K562 (cell line): ENCODE measurements at regions not wholly inside any gene's neighbourhood (a gene's known extent, or its start where the extent isn't known, plus 50 kb on each side); places are given as distances from the start of the nearest gene placed in this dataset.

Source experiments
- GTF2F1 ChIP-seq: IDR thresholded peaks from 2 replicates; pipeline ENCODE4 v1.6.1; 2011; ENCODE audit warnings: low read depth, low read length, improper control_type of control experiment
- HIVEP1 ChIP-seq: fragments of 250-450 bp; sonication (Bioruptor Pico); IDR thresholded peaks from 2 replicates; pipeline ENCODE4 v1.4.0; 2020; ENCODE audit warnings: mild to moderate bottlenecking
- HNRNPUL1 ChIP-seq: fragments of 200-400 bp; formaldehyde crosslinking; IDR thresholded peaks from 2 replicates; pipeline ENCODE4 v1.6.1; 2017; ENCODE audit warnings: low read length
- MAZ ChIP-seq, 2 experiments: fragments of 450-650 bp in 1 of 2; sonication (generic) in 1 of 2; formaldehyde crosslinking; IDR thresholded peaks in 1 of 2; conservative IDR thresholded peaks in 1 of 2; 2 replicates each; pipeline versions ENCODE4 v1.4.0 to v1.5.0; 2020; ENCODE audit warnings: mild to moderate bottlenecking in 1 of 2, missing genetic modification reagents in 1 of 2
- NR4A1 ChIP-seq, 2 experiments: fragments of 250-450 bp in 1 of 2; fragments of 450-650 bp in 1 of 2; sonication (Bioruptor Pico) in 1 of 2; IDR thresholded peaks; 2 replicates each; pipeline versions ENCODE4 v1.4.0 to v1.6.1; 2016 to 2020; ENCODE audit warnings: mild to moderate bottlenecking in 2 of 2, missing compliant biosample characterization in 1 of 2, missing genetic modification characterization in 1 of 2, moderate library complexity in 1 of 2
- ZBTB8A ChIP-seq: fragments of 450-650 bp; IDR thresholded peaks from 2 replicates; pipeline ENCODE4 v1.6.1; 2018; ENCODE audit warnings: mild to moderate bottlenecking, moderate library complexity; ENCODE audit not compliant: partially characterized antibody
- ZC3H8 ChIP-seq: fragments of 450-650 bp; IDR thresholded peaks from 2 replicates; pipeline ENCODE4 v1.6.1; 2017
- ZNF232 ChIP-seq: sonication (generic); formaldehyde crosslinking; IDR thresholded peaks from 2 replicates; pipeline ENCODE4 v1.8.0; 2022; ENCODE audit warnings: mild to moderate bottlenecking, missing genetic modification reagents
- ZNF57 ChIP-seq: fragments of 450-650 bp; formaldehyde crosslinking; IDR thresholded peaks from 2 replicates; pipeline ENCODE4 v1.4.0; 2020; ENCODE audit warnings: mild to moderate bottlenecking, moderate library complexity
- TF ChIP-seq, protein P1 (sequence below): fragments of 250-450 bp; sonication (Bioruptor Pico); IDR thresholded peaks from 2 replicates; pipeline ENCODE4 v1.5.0; 2021
- TF ChIP-seq, protein P2 (sequence below): fragments of 250-450 bp; sonication (Bioruptor Pico); IDR thresholded peaks from 2 replicates; pipeline ENCODE4 v1.4.0; 2020; ENCODE audit warnings: mild to moderate bottlenecking, moderate library complexity
- TF ChIP-seq, protein P3 (sequence below), 2 experiments: fragments of 450-650 bp; IDR thresholded peaks; 2 replicates each; pipeline ENCODE4 v1.6.1; 2016
- TF ChIP-seq, protein P4 (sequence below): fragments of 450-650 bp; IDR thresholded peaks from 2 replicates; pipeline ENCODE4 v1.6.1; 2017; ENCODE audit warnings: mild to moderate bottlenecking, moderate library complexity
- TF ChIP-seq, protein P5 (sequence below): fragments of 250-450 bp; sonication (Bioruptor Pico); IDR thresholded peaks from 2 replicates; pipeline ENCODE4 v1.8.0; 2022; ENCODE audit warnings: moderate library complexity, mild to moderate bottlenecking, inconsistent platforms
- TF ChIP-seq, protein P6 (sequence below): fragments of 450-650 bp; IDR thresholded peaks from 2 replicates; pipeline ENCODE4 v1.7.0; 2016; ENCODE audit warnings: borderline replicate concordance

DNA sequence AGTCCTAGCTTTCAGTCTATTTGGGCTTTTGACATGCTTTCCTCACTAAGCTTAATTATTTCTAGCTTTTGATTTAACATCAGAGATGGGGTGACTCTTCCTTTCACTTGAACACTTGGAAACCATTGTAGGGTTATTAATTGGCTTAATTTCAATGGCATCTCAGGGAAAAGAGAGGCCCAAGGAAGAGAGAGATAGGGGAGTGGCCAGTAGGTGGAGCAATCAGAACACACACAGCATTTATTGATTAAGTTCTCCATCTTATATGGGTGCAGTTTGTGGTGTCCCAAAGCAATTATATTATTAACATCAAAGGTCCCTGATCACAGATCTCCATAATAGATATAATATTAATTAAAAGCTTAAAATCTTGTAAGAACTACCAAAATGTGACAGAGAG, 1466.1 kb upstream of the SEL1L start (continued):
- TF ChIP-seq, protein P1, sequence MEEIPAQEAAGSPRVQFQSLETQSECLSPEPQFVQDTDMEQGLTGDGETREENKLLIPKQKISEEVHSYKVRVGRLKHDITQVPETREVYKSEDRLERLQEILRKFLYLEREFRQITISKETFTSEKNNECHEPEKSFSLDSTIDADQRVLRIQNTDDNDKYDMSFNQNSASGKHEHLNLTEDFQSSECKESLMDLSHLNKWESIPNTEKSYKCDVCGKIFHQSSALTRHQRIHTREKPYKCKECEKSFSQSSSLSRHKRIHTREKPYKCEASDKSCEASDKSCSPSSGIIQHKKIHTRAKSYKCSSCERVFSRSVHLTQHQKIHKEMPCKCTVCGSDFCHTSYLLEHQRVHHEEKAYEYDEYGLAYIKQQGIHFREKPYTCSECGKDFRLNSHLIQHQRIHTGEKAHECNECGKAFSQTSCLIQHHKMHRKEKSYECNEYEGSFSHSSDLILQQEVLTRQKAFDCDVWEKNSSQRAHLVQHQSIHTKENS: no peak
- TF ChIP-seq, protein P2, sequence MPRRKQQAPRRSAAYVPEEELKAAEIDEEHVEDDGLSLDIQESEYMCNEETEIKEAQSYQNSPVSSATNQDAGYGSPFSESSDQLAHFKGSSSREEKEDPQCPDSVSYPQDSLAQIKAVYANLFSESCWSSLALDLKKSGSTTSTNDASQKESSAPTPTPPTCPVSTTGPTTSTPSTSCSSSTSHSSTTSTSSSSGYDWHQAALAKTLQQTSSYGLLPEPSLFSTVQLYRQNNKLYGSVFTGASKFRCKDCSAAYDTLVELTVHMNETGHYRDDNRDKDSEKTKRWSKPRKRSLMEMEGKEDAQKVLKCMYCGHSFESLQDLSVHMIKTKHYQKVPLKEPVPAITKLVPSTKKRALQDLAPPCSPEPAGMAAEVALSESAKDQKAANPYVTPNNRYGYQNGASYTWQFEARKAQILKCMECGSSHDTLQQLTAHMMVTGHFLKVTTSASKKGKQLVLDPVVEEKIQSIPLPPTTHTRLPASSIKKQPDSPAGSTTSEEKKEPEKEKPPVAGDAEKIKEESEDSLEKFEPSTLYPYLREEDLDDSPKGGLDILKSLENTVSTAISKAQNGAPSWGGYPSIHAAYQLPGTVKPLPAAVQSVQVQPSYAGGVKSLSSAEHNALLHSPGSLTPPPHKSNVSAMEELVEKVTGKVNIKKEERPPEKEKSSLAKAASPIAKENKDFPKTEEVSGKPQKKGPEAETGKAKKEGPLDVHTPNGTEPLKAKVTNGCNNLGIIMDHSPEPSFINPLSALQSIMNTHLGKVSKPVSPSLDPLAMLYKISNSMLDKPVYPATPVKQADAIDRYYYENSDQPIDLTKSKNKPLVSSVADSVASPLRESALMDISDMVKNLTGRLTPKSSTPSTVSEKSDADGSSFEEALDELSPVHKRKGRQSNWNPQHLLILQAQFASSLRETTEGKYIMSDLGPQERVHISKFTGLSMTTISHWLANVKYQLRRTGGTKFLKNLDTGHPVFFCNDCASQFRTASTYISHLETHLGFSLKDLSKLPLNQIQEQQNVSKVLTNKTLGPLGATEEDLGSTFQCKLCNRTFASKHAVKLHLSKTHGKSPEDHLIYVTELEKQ (CRISPR knock-in tag): no peak
- TF ChIP-seq, protein P3, sequence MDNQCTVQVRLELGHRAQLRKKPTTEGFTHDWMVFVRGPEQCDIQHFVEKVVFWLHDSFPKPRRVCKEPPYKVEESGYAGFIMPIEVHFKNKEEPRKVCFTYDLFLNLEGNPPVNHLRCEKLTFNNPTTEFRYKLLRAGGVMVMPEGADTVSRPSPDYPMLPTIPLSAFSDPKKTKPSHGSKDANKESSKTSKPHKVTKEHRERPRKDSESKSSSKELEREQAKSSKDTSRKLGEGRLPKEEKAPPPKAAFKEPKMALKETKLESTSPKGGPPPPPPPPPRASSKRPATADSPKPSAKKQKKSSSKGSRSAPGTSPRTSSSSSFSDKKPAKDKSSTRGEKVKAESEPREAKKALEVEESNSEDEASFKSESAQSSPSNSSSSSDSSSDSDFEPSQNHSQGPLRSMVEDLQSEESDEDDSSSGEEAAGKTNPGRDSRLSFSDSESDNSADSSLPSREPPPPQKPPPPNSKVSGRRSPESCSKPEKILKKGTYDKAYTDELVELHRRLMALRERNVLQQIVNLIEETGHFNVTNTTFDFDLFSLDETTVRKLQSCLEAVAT (IDR thresholded peaks at IDR 0.05): no peak
- TF ChIP-seq NR4A1 (CRISPR knock-in tag; IDR thresholded peaks at IDR 0.05) (no peak), NR4A1 (tag; IDR thresholded peaks at IDR 0.05) (no peak), ZBTB8A (no peak), ZNF232 (CRISPR knock-in tag) (no peak), GTF2F1 (no peak), HIVEP1 (no peak), MAZ (CRISPR knock-in tag; conservative IDR thresholded peaks at IDR 0.05 in 1 of 2, IDR thresholded peaks at IDR 0.05 in 1 of 2) (no peak), ZC3H8 (no peak), HNRNPUL1 (no peak), ZNF57 (CRISPR knock-in tag) (no peak)
- TF ChIP-seq, protein P4, sequence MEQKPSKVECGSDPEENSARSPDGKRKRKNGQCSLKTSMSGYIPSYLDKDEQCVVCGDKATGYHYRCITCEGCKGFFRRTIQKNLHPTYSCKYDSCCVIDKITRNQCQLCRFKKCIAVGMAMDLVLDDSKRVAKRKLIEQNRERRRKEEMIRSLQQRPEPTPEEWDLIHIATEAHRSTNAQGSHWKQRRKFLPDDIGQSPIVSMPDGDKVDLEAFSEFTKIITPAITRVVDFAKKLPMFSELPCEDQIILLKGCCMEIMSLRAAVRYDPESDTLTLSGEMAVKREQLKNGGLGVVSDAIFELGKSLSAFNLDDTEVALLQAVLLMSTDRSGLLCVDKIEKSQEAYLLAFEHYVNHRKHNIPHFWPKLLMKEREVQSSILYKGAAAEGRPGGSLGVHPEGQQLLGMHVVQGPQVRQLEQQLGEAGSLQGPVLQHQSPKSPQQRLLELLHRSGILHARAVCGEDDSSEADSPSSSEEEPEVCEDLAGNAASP: no peak
- TF ChIP-seq, protein P5, sequence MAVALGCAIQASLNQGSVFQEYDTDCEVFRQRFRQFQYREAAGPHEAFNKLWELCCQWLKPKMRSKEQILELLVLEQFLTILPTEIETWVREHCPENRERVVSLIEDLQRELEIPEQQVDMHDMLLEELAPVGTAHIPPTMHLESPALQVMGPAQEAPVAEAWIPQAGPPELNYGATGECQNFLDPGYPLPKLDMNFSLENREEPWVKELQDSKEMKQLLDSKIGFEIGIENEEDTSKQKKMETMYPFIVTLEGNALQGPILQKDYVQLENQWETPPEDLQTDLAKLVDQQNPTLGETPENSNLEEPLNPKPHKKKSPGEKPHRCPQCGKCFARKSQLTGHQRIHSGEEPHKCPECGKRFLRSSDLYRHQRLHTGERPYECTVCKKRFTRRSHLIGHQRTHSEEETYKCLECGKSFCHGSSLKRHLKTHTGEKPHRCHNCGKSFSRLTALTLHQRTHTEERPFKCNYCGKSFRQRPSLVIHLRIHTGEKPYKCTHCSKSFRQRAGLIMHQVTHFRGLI (CRISPR knock-in tag): no peak
- TF ChIP-seq, protein P6, sequence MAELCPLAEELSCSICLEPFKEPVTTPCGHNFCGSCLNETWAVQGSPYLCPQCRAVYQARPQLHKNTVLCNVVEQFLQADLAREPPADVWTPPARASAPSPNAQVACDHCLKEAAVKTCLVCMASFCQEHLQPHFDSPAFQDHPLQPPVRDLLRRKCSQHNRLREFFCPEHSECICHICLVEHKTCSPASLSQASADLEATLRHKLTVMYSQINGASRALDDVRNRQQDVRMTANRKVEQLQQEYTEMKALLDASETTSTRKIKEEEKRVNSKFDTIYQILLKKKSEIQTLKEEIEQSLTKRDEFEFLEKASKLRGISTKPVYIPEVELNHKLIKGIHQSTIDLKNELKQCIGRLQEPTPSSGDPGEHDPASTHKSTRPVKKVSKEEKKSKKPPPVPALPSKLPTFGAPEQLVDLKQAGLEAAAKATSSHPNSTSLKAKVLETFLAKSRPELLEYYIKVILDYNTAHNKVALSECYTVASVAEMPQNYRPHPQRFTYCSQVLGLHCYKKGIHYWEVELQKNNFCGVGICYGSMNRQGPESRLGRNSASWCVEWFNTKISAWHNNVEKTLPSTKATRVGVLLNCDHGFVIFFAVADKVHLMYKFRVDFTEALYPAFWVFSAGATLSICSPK: no peak
